ENCODE measurements at regions not wholly inside any gene's neighbourhood (a gene's known extent, or its start where the extent isn't known, plus 50 kb on each side); places are given as distances from the start of the nearest gene placed in this dataset.

- TF ChIP-seq ZNF274 (IDR thresholded peaks at IDR 0.05; ENCODE audit: borderline replicate concordance, extremely low read depth, low read length) (no peak), MAFK (IDR thresholded peaks at IDR 0.05; ENCODE audit: low read depth, low read length) (no peak), TAF1 (IDR thresholded peaks at IDR 0.05; ENCODE audit: low read depth, low read length) (no peak)
Measured at GRCh38 chr4:38193236-38193863, 233.2 kb downstream of the PTTG2 start (continued).
